ENCODE measurements at regions not wholly inside any gene's neighbourhood (a gene's known extent, or its start where the extent isn't known, plus 50 kb on each side); places are given as distances from the start of the nearest gene placed in this dataset.

DNA sequence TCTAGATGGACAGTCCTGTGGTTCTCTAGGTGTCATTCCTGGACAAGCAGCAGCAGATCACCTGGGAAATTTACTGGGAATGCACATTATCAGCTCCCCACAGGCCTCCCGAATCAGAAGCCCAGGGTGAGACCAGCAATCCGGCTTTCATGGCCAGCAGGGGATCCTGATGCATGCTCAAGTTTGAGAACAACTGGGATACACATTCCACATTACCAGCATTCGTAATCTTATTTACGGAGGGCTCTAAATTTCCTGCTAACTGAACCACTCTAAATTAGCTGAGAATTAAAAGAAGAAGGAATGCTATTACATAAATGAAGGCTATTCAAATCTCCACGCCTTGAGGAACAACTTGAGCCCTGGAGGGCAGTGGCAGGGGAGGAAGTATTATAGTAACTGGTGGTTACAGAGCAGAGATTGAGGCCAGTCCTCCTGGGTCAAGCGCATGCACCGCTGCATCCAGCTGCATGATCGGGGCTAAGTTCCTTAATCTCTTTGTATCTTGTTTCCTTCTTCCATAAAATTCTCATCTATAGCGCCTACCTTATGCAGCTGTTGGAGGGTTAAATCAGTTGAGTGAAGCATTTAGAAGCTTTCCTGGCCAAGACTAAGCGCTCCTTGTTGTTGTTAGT is 403.7 kb downstream of the CDH26 start:
- no peak for DNase-seq

- no peak for DNase-seq
Observed at GRCh38 chr20:60362531-60362930, 404.3 kb downstream of the CDH26 start.

- no peak for DNase-seq
Observed at GRCh38 chr20:60363698-60364097, 405.5 kb downstream of the CDH26 start.

DNA sequence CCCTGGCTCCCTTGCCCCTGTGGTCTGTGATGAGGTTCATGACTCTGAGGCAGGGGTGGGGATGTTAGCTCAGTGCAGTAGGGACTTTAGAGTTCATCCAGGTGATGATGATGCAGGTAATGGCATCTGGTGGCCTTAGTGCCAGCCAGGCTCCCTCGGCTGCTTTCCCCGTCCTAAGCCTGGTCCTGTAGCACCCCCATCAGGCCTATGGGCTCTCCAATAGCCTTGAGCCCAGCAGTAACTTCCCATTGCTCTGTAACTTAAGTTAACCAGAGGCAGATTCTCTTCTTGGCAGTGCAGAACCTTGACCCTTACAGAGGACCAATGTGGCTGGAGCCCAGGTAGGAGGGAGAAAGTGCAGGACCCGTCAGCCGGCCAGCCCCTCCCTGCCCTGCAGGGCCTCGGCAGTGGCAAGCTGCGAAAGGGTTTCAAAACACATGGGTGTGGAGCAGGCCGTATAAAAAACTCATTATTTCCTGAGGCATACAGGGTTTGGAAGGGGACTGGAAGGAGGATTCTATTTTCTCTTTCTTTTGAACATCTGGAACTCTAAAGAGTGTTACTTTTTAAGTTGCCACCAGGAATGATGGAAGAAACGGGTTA is 406.9 kb downstream of the CDH26 start:
- no peak for DNase-seq

- DNase-seq, result no peak
Observed at GRCh38 chr20:60365882-60366281, 407.7 kb downstream of the CDH26 start.

- no peak for DNase-seq
Observed at GRCh38 chr20:60371384-60371783, 413.2 kb downstream of the CDH26 start.

- DNase-seq, result no peak
Observed at GRCh38 chr20:60372275-60372674, 414.1 kb downstream of the CDH26 start.

- DNase-seq, result no peak
Observed at GRCh38 chr20:60372822-60373221, 414.6 kb downstream of the CDH26 start.

GRCh38 chr20:60378620-60379019 is 420.4 kb downstream of the CDH26 start:
- DNase-seq, result no peak

DNA sequence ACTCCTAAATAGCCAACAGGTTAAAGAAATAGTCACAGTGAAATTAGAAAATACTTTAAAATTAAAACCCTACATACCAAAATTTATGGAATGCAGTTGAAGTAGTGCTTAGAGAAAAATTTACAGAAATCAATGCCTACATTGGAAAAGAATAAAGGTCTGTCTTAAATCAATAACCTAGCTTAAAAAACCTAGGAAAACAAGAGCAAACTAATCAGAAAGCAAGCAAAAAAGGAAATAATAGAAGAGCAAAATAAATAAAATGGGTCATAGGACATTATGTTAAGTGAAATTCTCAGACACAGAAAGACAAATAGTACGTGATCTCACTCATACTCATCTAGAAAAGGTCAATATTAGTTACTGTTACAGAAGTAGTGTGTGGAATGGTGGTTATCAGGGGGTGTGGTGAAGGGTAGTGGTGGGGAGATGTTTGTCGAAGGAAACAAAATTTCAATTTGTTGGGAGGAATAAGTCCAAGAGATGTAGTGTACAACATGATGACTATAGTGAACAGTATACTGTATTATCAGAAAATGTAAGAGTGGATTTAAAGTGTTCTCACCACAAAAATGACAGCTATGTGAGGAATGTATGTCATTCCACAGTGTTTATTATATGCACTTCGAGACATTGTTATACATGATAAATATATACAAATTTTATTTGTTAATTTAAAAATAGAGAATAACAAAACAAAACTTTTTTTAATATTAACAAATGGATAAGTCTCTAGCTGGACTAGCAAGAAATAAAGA is 423.6 kb downstream of the CDH26 start:
- DNase-seq, result no peak

GRCh38 chr20:60389441-60389840 is 431.2 kb downstream of the CDH26 start:
- DNase-seq, result no peak

DNA sequence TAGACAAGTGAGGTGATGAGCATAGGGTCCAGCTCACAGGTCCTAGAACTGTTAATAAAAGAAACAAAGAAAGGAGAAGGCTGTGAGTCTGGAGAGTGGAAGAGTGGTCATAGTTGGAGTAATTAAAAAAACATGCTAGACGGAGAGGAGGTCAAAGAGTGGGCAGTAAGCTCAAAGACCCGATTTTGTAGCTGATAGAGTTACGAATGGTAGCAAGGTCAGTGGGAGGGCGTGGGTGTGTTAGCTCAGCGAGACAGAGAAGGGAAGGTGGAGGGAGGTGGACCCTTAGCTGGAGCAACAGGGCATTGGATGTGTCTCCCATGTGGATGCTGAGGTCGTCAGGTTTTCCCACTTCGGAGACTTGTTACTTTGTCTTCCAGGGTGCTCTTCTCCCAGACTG is 431.7 kb downstream of the CDH26 start:
- DNase-seq, result no peak

- peak in 1 of 56 donors; percentile 2 for DNase-seq
Observed at GRCh38 chr20:60395991-60396390, 437.8 kb downstream of the CDH26 start.

DNA sequence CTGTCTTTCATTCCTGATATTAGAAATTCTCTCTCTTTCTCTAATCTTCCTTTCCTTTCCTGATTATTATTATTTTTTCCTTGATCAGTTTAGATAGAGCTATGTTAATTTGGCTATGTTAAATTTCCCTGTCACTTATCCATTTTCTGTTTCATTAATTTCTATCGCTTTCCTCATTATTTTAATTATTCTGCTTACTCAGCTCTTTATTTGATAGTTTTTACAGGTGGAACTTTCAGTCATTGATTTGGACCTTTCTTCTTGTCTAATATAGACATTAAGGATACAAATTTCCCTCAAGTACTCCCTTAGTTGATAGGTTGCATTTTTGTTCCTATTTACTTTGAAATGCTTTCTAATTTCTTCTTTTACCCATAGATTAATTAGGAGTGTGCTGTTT is 442.3 kb downstream of the CDH26 start:
- DNase-seq, result no peak

DNA sequence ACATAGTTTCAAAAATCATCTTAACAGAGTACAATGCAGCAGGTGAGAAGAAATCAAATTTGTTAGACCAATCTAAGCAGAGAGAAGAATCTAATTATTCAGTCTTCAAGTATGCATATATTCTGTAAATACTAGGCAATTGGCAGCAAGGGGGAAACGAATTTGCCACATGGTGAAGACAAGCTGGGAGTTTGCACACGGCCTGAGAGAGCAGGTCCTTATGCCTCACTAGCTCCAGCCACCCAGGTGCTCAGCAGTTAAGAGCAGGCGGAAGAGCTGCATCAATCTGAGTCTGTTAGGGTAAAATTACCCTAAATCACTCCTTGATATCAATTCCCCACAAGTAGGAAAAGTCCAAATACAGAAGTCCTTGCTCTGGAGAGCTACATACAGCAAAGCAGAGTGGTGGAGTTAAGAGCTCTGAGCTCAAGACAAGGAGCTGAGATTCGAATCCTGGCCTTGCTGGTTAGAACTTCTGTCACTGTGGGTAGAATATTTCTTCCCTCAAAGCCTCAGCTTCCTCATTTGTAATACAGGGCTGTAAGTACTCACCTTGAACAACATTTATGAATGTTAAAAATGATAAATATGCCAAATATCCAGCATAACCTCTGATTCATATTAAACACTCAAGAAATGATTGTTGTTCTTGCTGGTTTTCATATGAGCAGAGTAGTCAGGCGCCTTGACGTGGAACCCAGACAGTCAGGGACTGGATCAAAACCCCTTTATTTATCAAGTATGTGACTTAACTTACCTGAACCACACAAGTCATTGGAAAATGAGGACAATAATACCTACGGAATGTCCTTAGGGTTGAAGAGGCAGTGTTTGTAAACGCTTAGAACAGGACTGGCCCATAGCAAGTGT is 444.2 kb downstream of the CDH26 start:
- DNase-seq, result no peak

GRCh38 chr20:60403105-60403741 is 445.0 kb downstream of the CDH26 start:
- peak in 3 of 56 donors; percentile 1 to 11 (median 5) for DNase-seq

- no peak for DNase-seq
Observed at GRCh38 chr20:60407011-60407771, 449.0 kb downstream of the CDH26 start.

- no peak for DNase-seq
Observed at GRCh38 chr20:60407938-60408337, 449.7 kb downstream of the CDH26 start.

DNA sequence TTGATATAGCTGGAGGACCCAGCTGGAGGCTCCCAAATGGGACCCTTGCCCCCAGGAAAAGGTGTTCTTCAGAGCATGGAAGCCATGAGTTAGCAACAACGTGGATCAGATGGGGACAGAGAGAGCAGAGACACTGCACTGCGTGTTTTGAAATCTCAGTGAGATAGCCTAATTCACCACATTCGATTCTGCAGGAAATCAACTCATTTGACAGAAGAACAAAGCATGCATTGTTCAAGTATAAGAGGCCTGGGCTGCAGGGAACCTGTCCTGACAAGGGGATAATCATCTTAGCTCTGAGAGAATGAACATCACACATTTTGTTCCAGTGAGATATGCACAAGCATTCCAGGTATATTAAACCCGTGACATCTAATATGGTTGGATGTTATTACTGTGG is 450.2 kb downstream of the CDH26 start:
- no peak for DNase-seq

DNA sequence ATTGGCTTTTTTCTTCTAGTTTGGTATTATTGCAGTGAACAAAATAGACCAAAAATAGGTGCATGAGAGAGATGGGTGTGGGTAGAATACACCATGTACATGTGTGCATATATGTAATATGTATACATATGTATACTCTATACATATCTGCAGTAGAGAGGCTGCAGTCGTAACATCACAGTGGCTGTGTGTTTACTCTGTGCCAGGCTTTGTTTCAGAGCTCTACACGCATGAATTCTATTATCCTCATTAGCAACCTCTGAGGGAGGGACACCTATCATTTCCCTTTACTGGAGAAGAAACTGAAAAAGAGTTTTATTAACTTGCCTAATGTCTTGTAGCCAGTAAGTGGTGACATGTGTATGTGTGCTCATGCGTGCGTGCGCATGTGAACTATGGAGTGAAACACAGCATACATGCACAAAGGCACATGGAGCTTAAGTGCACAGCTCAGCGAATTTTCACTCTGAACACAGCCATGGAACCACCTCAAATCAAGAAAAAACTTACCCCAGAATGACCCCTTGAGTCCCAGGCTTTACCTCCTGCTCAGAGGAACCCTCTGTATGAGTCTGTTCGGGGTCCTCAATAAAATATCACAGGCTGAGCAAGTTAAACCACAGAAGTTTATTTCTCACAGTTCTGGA is 452.5 kb downstream of the CDH26 start:
- DNase-seq, result no peak

All from nucleus accumbens (tissue), 56 donors.